Caco-2 (cell line): ENCODE measurements at regions not wholly inside any gene's neighbourhood (a gene's known extent, or its start where the extent isn't known, plus 50 kb on each side); places are given as distances from the start of the nearest gene placed in this dataset.

Experiments used
- BruUV-seq: library from RNA; stranded (reverse); fragments of 400-500 nt; replicated peaks from 2 replicates; lab custom pipeline; 2021; lab: Mats Ljungman, UMichigan
- CTCF ChIA-PET: fragments of 300-600 bp; sonication (Branson Sonifier 250); formaldehyde crosslinking; loops from one replicate; lab custom pipeline; 2022; ENCODE audit warnings: antibody characterized with exemption; lab: Charles Lee
- POLR2A ChIA-PET: fragments of 300-600 bp; sonication (Branson Sonifier 250); formaldehyde crosslinking; loops from one replicate; lab custom pipeline; 2022; ENCODE audit warnings: antibody characterized with exemption; lab: Charles Lee
- DNase-seq, 2 experiments: peaks; one replicate each; pipeline versions ENCODE4 v3.0.0 to v3.0.0-alpha.2; 2020 to 2022
- H3K27me3 ChIP-seq: replicated peaks from 2 replicates; pipeline ENCODE4 v1.6.0; 2011; ENCODE audit warnings: low read length; ENCODE audit not compliant: control insufficient read depth, insufficient read depth
- H3K36me3 ChIP-seq: 2 replicates; pipeline ENCODE4 v1.5.1; 2011; ENCODE audit warnings: low read length; ENCODE audit not compliant: control insufficient read depth, insufficient read depth
- H3K4me1 ChIP-seq: fragments of 250-450 bp; sonication (Bioruptor Pico); 2 replicates; pipeline ENCODE4 v1.5.1; 2020; ENCODE audit warnings: mild to moderate bottlenecking
- H3K4me3 ChIP-seq: 2 replicates; pipeline ENCODE4 v1.5.1; 2011; ENCODE audit warnings: low read depth, mild to moderate bottlenecking, control low read depth, low read length
- H3K9me3 ChIP-seq: fragments of 250-450 bp; sonication (Bioruptor Pico); 2 replicates; pipeline ENCODE4 v1.5.1; 2020; ENCODE audit warnings: mild to moderate bottlenecking, moderate library complexity
- H3K27ac Mint-ChIP-seq: one replicate; pipeline ENCODE4 v1.8.0; 2022; ENCODE audit warnings: mixed read lengths; ENCODE audit not compliant: unreplicated experiment
- H3K27me3 Mint-ChIP-seq: one replicate; pipeline ENCODE4 v1.8.0; 2022; ENCODE audit warnings: mixed read lengths; ENCODE audit not compliant: insufficient read depth, unreplicated experiment
- H3K36me3 Mint-ChIP-seq: one replicate; pipeline ENCODE4 v1.8.0; 2022; ENCODE audit warnings: mild to moderate bottlenecking, mixed read lengths; ENCODE audit not compliant: insufficient read depth, unreplicated experiment
- H3K4me1 Mint-ChIP-seq: one replicate; pipeline ENCODE4 v1.8.0; 2022; ENCODE audit warnings: low read depth, mixed read lengths; ENCODE audit not compliant: unreplicated experiment
- H3K4me3 Mint-ChIP-seq: one replicate; pipeline ENCODE4 v1.8.0; 2022; ENCODE audit warnings: mild to moderate bottlenecking, moderate library complexity, mixed read lengths; ENCODE audit not compliant: unreplicated experiment
- H3K9me3 Mint-ChIP-seq: one replicate; pipeline ENCODE4 v1.8.0; 2022; ENCODE audit warnings: mixed read lengths; ENCODE audit not compliant: unreplicated experiment
- intact Hi-C: fragments of 100-400 bp; cut with micrococcal nuclease; formaldehyde crosslinking; loops from one replicate; pipeline ENCODE4 v1.10.0; 2022; ENCODE audit not compliant: unreplicated experiment
- TF ChIP-seq, protein P1 (sequence below), 2 experiments: fragments of 200-600 bp in 1 of 2; IDR thresholded peaks; 1 replicate in 1 of 2; 2 replicates in 1 of 2; pipeline versions ENCODE4 v1.5.1 to v1.8.0; 2011 to 2022; ENCODE audit warnings: antibody characterized with exemption in 1 of 2, control low read depth in 1 of 2, inconsistent platforms in 1 of 2, low read depth in 1 of 2, low read length in 1 of 2, mild to moderate bottlenecking in 1 of 2, moderate library complexity in 1 of 2; ENCODE audit not compliant: insufficient read depth in 1 of 2, severe bottlenecking in 1 of 2, unreplicated experiment in 1 of 2

DNA sequence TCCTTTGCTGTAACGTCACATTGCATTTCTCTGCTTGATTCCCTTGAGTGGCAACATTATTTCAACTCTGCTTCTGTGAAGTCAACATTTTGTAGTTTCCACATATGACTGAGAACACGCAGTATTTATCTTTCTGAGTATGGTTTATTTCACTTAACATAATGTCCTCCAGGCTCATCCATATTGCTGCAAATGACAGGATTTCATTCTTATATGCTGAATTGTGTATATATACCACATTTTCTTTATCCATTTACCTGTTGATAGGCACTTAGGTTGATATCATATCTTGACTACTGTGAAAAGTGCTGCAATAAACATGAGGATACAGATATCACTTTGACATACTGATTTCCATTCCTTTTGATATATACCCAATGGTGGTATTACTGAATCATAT lies 878.5 kb downstream of the PLOD2 start:
- intact Hi-C loops = no loop called here
- H3K4me1 Mint-ChIP-seq = no peaks in the 10 kb centered on the region
- CTCF ChIA-PET = no interaction called here
- Histone ChIP-seq H3K4me3 (no peak overlapping the region), H3K27me3 (no peaks in the 10 kb centered on the region), H3K9me3 (no peaks in the 10 kb centered on the region), H3K4me1 (no peaks in the 10 kb centered on the region), H3K36me3 (no peaks in the 10 kb centered on the region)
- POLR2A ChIA-PET = no interaction called here
- no peaks in the 10 kb centered on the region for H3K9me3 Mint-ChIP-seq
- DNase-seq = no peak
- TF ChIP-seq, protein P1, sequence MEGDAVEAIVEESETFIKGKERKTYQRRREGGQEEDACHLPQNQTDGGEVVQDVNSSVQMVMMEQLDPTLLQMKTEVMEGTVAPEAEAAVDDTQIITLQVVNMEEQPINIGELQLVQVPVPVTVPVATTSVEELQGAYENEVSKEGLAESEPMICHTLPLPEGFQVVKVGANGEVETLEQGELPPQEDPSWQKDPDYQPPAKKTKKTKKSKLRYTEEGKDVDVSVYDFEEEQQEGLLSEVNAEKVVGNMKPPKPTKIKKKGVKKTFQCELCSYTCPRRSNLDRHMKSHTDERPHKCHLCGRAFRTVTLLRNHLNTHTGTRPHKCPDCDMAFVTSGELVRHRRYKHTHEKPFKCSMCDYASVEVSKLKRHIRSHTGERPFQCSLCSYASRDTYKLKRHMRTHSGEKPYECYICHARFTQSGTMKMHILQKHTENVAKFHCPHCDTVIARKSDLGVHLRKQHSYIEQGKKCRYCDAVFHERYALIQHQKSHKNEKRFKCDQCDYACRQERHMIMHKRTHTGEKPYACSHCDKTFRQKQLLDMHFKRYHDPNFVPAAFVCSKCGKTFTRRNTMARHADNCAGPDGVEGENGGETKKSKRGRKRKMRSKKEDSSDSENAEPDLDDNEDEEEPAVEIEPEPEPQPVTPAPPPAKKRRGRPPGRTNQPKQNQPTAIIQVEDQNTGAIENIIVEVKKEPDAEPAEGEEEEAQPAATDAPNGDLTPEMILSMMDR (IDR thresholded peaks at IDR 0.05; ENCODE audit: insufficient read depth in 1 of 2, low read depth in 1 of 2, low read length in 1 of 2, severe bottlenecking in 1 of 2, unreplicated experiment in 1 of 2) = no peak
- no peaks in the 10 kb centered on the region for H3K36me3 Mint-ChIP-seq
- H3K4me3 Mint-ChIP-seq = no peak overlapping the region
- H3K27ac Mint-ChIP-seq = no peak overlapping the region
- BruUV-seq = no TSS peak
- H3K27me3 Mint-ChIP-seq = no peaks in the 10 kb centered on the region

DNA sequence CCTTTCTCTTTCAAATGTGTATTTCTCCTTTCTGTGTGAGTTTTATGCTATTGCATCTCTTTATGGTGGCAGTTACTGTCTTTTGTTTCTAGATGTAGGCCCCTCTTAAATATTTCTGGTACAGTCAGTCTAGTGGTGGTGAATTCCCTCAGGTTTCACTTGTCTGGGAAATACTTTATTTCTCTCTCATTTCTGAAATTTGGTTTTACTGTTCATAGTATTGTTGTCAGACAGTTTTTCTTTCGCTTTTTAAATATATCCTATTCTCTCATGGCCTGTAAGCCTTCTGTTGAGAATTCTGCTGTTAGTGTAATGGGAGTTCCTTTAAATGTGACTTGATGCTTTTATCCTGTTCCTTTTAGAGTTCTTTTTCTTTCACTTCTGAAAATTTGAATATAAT lies 874.0 kb downstream of the PLOD2 start:
- TF ChIP-seq, protein P1 (IDR thresholded peaks at IDR 0.05; ENCODE audit: insufficient read depth in 1 of 2, low read depth in 1 of 2, low read length in 1 of 2, severe bottlenecking in 1 of 2, unreplicated experiment in 1 of 2) = no peak
- Mint-ChIP-seq H3K27ac (no peak overlapping the region), H3K4me3 (no peak overlapping the region), H3K4me1 (no peaks in the 10 kb centered on the region), H3K9me3 (no peaks in the 10 kb centered on the region), H3K27me3 (no peaks in the 10 kb centered on the region), H3K36me3 (no peaks in the 10 kb centered on the region)
- CTCF ChIA-PET = no interaction called here
- Histone ChIP-seq H3K27me3 (no peaks in the 10 kb centered on the region), H3K9me3 (no peaks in the 10 kb centered on the region), H3K36me3 (no peaks in the 10 kb centered on the region), H3K4me1 (no peaks in the 10 kb centered on the region), H3K4me3 (no peak overlapping the region)
- no peak for DNase-seq
- intact Hi-C loops = no loop called here
- BruUV-seq = no TSS peak
- POLR2A ChIA-PET = no interaction called here

DNA sequence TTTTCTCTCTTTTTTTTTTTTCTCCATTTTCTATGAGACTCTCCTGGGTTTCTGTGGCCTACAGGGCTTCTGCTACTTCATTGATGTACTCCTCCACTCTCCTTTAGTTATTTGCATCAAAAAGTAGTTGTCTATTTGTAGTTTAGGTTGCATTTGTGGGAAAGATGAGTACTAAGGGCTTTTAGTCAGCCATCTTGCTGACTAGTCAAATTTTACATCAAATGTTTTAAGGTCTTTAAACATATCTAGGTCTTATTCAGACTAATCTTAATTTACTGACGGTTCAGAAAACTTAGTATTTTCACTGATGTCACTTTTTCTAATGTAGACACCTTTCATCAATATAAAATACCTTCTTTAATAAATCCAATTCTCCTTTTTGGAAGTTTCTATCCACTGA lies 871.0 kb downstream of the PLOD2 start:
- no peaks in the 10 kb centered on the region for H3K27me3 ChIP-seq
- no peaks in the 10 kb centered on the region for H3K36me3 ChIP-seq
- Mint-ChIP-seq H3K4me3 (no peak overlapping the region), H3K9me3 (no peaks in the 10 kb centered on the region), H3K27ac (no peak overlapping the region), H3K36me3 (no peaks in the 10 kb centered on the region), H3K27me3 (no peaks in the 10 kb centered on the region), H3K4me1 (no peaks in the 10 kb centered on the region)
- intact Hi-C loops = no loop called here
- POLR2A ChIA-PET = no interaction called here
- BruUV-seq = no TSS peak
- TF ChIP-seq, protein P1 (IDR thresholded peaks at IDR 0.05; ENCODE audit: insufficient read depth in 1 of 2, low read depth in 1 of 2, low read length in 1 of 2, severe bottlenecking in 1 of 2, unreplicated experiment in 1 of 2) = no peak
- no peak overlapping the region for H3K4me3 ChIP-seq
- H3K4me1 ChIP-seq = no peaks in the 10 kb centered on the region
- no peak for DNase-seq
- CTCF ChIA-PET = no interaction called here
- H3K9me3 ChIP-seq = no peaks in the 10 kb centered on the region
